ENCODE measurements at regions not wholly inside any gene's neighbourhood (a gene's known extent, or its start where the extent isn't known, plus 50 kb on each side); places are given as distances from the start of the nearest gene placed in this dataset.

DNA sequence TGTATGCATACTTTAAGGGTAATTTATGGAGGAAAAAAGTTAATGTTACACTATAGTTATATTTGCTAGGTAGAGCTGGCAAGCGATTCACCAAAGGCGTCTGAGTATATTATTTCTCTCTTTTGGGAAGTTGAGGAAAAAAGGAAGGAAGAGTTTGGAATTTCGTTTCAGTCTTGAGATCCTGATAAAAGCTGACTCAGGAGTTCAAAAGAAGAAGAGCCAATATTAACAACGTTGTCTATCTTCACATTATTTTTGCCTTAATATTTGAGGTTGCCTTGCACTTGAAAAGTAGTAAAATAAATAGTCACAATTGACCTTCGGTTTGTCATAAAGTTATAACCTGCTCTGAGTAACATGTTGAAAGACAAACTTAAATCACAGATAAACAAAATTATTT lies 888.6 kb downstream of the KCNJ2 start:
- TF ChIP-seq, protein P1, sequence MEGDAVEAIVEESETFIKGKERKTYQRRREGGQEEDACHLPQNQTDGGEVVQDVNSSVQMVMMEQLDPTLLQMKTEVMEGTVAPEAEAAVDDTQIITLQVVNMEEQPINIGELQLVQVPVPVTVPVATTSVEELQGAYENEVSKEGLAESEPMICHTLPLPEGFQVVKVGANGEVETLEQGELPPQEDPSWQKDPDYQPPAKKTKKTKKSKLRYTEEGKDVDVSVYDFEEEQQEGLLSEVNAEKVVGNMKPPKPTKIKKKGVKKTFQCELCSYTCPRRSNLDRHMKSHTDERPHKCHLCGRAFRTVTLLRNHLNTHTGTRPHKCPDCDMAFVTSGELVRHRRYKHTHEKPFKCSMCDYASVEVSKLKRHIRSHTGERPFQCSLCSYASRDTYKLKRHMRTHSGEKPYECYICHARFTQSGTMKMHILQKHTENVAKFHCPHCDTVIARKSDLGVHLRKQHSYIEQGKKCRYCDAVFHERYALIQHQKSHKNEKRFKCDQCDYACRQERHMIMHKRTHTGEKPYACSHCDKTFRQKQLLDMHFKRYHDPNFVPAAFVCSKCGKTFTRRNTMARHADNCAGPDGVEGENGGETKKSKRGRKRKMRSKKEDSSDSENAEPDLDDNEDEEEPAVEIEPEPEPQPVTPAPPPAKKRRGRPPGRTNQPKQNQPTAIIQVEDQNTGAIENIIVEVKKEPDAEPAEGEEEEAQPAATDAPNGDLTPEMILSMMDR (IDR thresholded peaks at IDR 0.05; ENCODE audit: insufficient read depth, low read length), result no peak
- no peak for TF ChIP-seq SPI1 (IDR thresholded peaks at IDR 0.05; ENCODE audit: borderline replicate concordance, low read depth)
- TF ChIP-seq, protein P2, sequence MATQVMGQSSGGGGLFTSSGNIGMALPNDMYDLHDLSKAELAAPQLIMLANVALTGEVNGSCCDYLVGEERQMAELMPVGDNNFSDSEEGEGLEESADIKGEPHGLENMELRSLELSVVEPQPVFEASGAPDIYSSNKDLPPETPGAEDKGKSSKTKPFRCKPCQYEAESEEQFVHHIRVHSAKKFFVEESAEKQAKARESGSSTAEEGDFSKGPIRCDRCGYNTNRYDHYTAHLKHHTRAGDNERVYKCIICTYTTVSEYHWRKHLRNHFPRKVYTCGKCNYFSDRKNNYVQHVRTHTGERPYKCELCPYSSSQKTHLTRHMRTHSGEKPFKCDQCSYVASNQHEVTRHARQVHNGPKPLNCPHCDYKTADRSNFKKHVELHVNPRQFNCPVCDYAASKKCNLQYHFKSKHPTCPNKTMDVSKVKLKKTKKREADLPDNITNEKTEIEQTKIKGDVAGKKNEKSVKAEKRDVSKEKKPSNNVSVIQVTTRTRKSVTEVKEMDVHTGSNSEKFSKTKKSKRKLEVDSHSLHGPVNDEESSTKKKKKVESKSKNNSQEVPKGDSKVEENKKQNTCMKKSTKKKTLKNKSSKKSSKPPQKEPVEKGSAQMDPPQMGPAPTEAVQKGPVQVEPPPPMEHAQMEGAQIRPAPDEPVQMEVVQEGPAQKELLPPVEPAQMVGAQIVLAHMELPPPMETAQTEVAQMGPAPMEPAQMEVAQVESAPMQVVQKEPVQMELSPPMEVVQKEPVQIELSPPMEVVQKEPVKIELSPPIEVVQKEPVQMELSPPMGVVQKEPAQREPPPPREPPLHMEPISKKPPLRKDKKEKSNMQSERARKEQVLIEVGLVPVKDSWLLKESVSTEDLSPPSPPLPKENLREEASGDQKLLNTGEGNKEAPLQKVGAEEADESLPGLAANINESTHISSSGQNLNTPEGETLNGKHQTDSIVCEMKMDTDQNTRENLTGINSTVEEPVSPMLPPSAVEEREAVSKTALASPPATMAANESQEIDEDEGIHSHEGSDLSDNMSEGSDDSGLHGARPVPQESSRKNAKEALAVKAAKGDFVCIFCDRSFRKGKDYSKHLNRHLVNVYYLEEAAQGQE (IDR thresholded peaks at IDR 0.05; ENCODE audit: insufficient replicate concordance, low read depth), result no peak

All from HL-60 (cell line).